NCI-H82 treated with DMSO at 0.1 percent for 48 hours (cell line): ENCODE measurements at regions not wholly inside any gene's neighbourhood (a gene's known extent, or its start where the extent isn't known, plus 50 kb on each side); places are given as distances from the start of the nearest gene placed in this dataset.
A peak's percentile ranks its signal among the peaks of the same experiment; 100 is the strongest.

Experiments
- DNase-seq: peaks from one replicate; lab custom pipeline; 2025; ENCODE audit not compliant: unreplicated experiment; lab: John Stamatoyannopoulos, UW

- DNase-seq: no peak
These were observed 281.5 kb downstream of the HTR1B start for GRCh38 chr6:77181749-77182148.

GRCh38 chr6:77180326-77180725, 283.0 kb downstream of the HTR1B start:
- DNase-seq: no peak

GRCh38 chr6:77178821-77179220, 284.5 kb downstream of the HTR1B start:
- no peak for DNase-seq

GRCh38 chr6:77177470-77177869, 285.8 kb downstream of the HTR1B start:
- no peak for DNase-seq

GRCh38 chr6:77173472-77174074, 289.7 kb downstream of the HTR1B start:
- no peak for DNase-seq

- DNase-seq: no peak
These were observed 290.7 kb downstream of the HTR1B start for GRCh38 chr6:77172578-77172977.

- DNase-seq: no peak
These were observed 303.6 kb downstream of the HTR1B start for GRCh38 chr6:77159730-77160129.

- DNase-seq: no peak
These were observed 312.1 kb downstream of the HTR1B start for GRCh38 chr6:77151241-77151640.

- no peak for DNase-seq
These were observed 312.6 kb downstream of the HTR1B start for GRCh38 chr6:77150736-77151135.

GRCh38 chr6:77145244-77145643, 318.0 kb downstream of the HTR1B start:
- DNase-seq: no peak

- DNase-seq: no peak
These were observed 319.4 kb downstream of the HTR1B start for GRCh38 chr6:77143659-77144447.

- no peak for DNase-seq
These were observed 327.2 kb downstream of the HTR1B start for GRCh38 chr6:77136086-77136485.

- no peak for DNase-seq
These were observed 330.3 kb downstream of the HTR1B start for GRCh38 chr6:77133031-77133430.

GRCh38 chr6:77131426-77131825, 331.9 kb downstream of the HTR1B start:
- no peak for DNase-seq

- no peak for DNase-seq
These were observed 338.7 kb downstream of the HTR1B start for GRCh38 chr6:77124604-77125003.

GRCh38 chr6:77123527-77123926, 339.8 kb downstream of the HTR1B start:
- DNase-seq: no peak

GRCh38 chr6:77106992-77107391, 356.3 kb downstream of the HTR1B start:
- no peak for DNase-seq

- DNase-seq: no peak
These were observed 358.2 kb downstream of the HTR1B start for GRCh38 chr6:77105091-77105490.

GRCh38 chr6:77097940-77098339, 365.4 kb downstream of the HTR1B start:
- no peak for DNase-seq

GRCh38 chr6:77095936-77096627, 367.2 kb downstream of the HTR1B start:
- peak; percentile 51 for DNase-seq

GRCh38 chr6:77094821-77095220, 368.5 kb downstream of the HTR1B start:
- DNase-seq: no peak

GRCh38 chr6:77092971-77093370, 370.3 kb downstream of the HTR1B start:
- no peak for DNase-seq
